Ovary (tissue), 3 donors: ENCODE measurements at regions not wholly inside any gene's neighbourhood (a gene's known extent, or its start where the extent isn't known, plus 50 kb on each side); places are given as distances from the start of the nearest gene placed in this dataset.

Source experiments
- CTCF ChIP-seq, 3 donors: fragments of 450-650 bp in 2 of 3; fragments of 200-600 bp in 1 of 3; IDR thresholded peaks; one replicate each; pipeline versions ENCODE4 v1.5.1 to v1.8.0; 2016 to 2022; ENCODE audit warnings: antibody characterized with exemption in 3 of 3, mild to moderate bottlenecking in 1 of 3
- POLR2A ChIP-seq: fragments of 450-650 bp; IDR thresholded peaks from one replicate; pipeline ENCODE4 v1.6.1; 2017; ENCODE audit warnings: antibody characterized with exemption, mild to moderate bottlenecking, moderate library complexity
- donor health status: DM: no; HTN: no; CAD: no.

DNA sequence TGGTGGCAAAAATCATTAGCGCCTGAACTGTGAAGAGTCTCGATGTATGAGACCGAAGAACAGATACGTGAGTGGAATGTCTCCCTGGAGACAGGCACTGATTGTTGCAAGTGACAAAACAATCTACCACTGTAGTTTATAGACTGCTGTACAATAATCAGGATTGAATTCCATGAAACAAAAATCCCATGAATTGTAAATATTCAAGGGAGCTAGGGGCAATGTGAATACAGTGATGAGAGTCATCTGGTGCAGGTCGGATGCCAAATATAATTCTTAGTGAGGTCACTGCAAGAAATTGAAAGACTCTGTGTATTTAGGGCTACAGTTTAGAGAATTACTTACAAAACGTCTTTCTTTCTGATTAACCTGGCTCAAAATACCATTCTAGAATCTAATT, 594.4 kb upstream of the VSTM2A start:
- TF ChIP-seq CTCF (IDR thresholded peaks at IDR 0.05) (no peak), POLR2A (no peak)
